Activated B cell treated with CpG ODN at 0.5 μM for 24 hours (primary cell): ENCODE measurements at regions not wholly inside any gene's neighbourhood (a gene's known extent, or its start where the extent isn't known, plus 50 kb on each side); places are given as distances from the start of the nearest gene placed in this dataset.

Experiments used
- ATAC-seq: fragments of 200-7000 bp; cut with Tn5 transposase; one replicate; pipeline ENCODE4 v1.10.0; 2021; ENCODE audit warnings: low read depth, mild to moderate bottlenecking, moderate library complexity
- CTCF ChIA-PET: fragments of 350-600 bp; sonication (Branson Sonifier 250); formaldehyde crosslinking; loops from one replicate; lab custom pipeline; 2021; ENCODE audit warnings: antibody characterized with exemption; lab: Charles Lee
- POLR2A ChIA-PET: fragments of 350-600 bp; sonication (Branson Sonifier 250); formaldehyde crosslinking; loops from one replicate; lab custom pipeline; 2021; ENCODE audit warnings: antibody characterized with exemption; lab: Charles Lee
- DNase-seq: peaks from one replicate; pipeline ENCODE4 v3.0.0; 2022
- H3K27ac Mint-ChIP-seq: one replicate; pipeline ENCODE4 v1.8.0; 2020; ENCODE audit warnings: mixed read lengths
- H3K27me3 Mint-ChIP-seq: one replicate; pipeline ENCODE4 v1.8.0; 2021; ENCODE audit warnings: mixed read lengths
- H3K36me3 Mint-ChIP-seq: one replicate; pipeline ENCODE4 v1.8.0; 2021; ENCODE audit warnings: low read depth, mixed read lengths
- H3K4me1 Mint-ChIP-seq: one replicate; pipeline ENCODE4 v1.8.0; 2021; ENCODE audit warnings: mixed read lengths
- H3K4me3 Mint-ChIP-seq: one replicate; pipeline ENCODE4 v1.8.0; 2020; ENCODE audit warnings: mild to moderate bottlenecking, mixed read lengths
- H3K9me3 Mint-ChIP-seq: one replicate; pipeline ENCODE4 v1.8.0; 2020; ENCODE audit warnings: mixed read lengths
- intact Hi-C: fragments of 100-400 bp; cut with micrococcal nuclease; formaldehyde crosslinking; loops from one replicate; pipeline ENCODE4 v1.15.1; 2024
- TF ChIP-seq, protein P1 (sequence below): fragments of 200-600 bp; IDR thresholded peaks from one replicate; pipeline ENCODE4 v1.8.0; 2022; ENCODE audit warnings: antibody characterized with exemption, mild to moderate bottlenecking

DNA sequence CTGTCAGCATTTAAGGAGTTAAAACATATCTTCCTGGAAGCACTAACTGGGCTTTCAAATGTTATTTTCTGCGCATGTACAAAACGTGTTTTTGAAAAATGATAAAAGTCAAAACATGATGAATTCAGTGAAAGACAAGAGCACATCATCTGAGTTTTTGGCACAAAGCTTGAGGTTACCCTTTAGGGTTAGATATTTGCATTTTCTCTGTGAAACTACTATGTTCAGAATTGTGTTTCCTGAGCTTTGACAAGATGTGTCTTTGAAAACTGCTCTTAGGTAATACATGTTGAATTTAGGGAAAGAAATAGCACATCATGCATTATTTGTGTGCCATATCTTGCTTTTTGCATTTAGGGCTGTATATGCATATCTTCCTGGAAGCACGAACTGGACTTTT is 79.0 kb downstream of the ASCL4 start:
- TF ChIP-seq, protein P1, sequence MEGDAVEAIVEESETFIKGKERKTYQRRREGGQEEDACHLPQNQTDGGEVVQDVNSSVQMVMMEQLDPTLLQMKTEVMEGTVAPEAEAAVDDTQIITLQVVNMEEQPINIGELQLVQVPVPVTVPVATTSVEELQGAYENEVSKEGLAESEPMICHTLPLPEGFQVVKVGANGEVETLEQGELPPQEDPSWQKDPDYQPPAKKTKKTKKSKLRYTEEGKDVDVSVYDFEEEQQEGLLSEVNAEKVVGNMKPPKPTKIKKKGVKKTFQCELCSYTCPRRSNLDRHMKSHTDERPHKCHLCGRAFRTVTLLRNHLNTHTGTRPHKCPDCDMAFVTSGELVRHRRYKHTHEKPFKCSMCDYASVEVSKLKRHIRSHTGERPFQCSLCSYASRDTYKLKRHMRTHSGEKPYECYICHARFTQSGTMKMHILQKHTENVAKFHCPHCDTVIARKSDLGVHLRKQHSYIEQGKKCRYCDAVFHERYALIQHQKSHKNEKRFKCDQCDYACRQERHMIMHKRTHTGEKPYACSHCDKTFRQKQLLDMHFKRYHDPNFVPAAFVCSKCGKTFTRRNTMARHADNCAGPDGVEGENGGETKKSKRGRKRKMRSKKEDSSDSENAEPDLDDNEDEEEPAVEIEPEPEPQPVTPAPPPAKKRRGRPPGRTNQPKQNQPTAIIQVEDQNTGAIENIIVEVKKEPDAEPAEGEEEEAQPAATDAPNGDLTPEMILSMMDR, result no peak
- H3K27me3 Mint-ChIP-seq, result peaks cover 24% of the 10 kb centered on the region
- POLR2A ChIA-PET, result no interaction called here

DNA sequence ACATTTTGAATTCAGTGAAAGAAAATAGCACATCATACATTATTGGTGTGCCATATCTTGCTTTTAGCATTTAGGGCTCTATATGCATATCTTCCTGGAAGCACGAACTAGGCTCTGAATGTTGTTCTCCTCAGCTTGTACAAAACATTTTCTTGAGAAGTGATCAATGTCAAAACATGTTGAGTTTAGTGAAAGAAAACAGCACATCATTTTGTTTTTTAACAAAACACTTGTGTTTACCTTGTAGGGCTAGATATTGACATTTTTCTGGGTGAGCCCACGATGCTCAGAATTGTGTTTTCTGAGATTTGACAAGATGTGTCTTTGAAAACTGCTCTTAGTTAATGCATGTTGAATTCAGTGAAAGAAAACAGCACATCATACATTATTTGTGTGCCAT is 81.0 kb downstream of the ASCL4 start:
- peaks cover 23% of the 10 kb centered on the region for H3K27me3 Mint-ChIP-seq
- intact Hi-C loops, result no loop called here
- DNase-seq (no peak), ATAC-seq (no peak)
- H3K9me3 Mint-ChIP-seq, result no peaks in the 10 kb centered on the region
- no peak overlapping the region for H3K27ac Mint-ChIP-seq
- H3K4me3 Mint-ChIP-seq, result no peak overlapping the region
- H3K36me3 Mint-ChIP-seq, result no peaks in the 10 kb centered on the region
- CTCF ChIA-PET, result no interaction called here
- TF ChIP-seq, protein P1, result no peak
- H3K4me1 Mint-ChIP-seq, result no peaks in the 10 kb centered on the region
- POLR2A ChIA-PET, result no interaction called here

More for the DNA sequence above, 79.0 kb downstream of the ASCL4 start:
- no peak for ATAC-seq
- Mint-ChIP-seq H3K4me3 (no peak overlapping the region), H3K4me1 (no peaks in the 10 kb centered on the region), H3K27ac (no peak overlapping the region), H3K36me3 (no peaks in the 10 kb centered on the region), H3K9me3 (no peaks in the 10 kb centered on the region)
- DNase-seq, result no peak
- CTCF ChIA-PET, result no interaction called here
- intact Hi-C loops, result no loop called here

DNA sequence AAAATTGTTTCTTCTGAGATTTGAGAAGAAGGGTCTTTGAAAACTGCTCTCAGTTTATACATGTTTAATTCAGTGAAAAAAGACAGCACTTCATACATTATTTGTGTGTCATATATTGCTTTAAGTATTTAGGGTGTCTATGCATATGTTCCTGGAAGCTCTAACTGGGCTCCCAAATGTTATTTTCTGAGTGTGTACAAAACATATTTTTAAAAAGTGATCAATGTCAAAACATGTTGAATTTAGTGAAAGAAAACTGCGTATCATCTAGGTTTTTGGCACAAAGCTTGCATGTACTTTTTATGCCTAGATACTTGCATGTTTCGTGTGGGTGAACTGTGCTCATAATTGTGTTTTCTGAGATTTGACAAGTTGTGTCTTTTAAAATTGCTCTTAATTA is 81.6 kb downstream of the ASCL4 start:
- Mint-ChIP-seq H3K9me3 (no peaks in the 10 kb centered on the region), H3K27ac (no peak overlapping the region), H3K4me1 (no peaks in the 10 kb centered on the region), H3K4me3 (no peak overlapping the region), H3K27me3 (peaks cover 29% of the 10 kb centered on the region), H3K36me3 (no peaks in the 10 kb centered on the region)
- TF ChIP-seq, protein P1, result no peak
- ChIA-PET CTCF (no interaction called here), POLR2A (no interaction called here)
- ATAC-seq, result no peak
- intact Hi-C loops, result no loop called here
- no peak for DNase-seq

DNA sequence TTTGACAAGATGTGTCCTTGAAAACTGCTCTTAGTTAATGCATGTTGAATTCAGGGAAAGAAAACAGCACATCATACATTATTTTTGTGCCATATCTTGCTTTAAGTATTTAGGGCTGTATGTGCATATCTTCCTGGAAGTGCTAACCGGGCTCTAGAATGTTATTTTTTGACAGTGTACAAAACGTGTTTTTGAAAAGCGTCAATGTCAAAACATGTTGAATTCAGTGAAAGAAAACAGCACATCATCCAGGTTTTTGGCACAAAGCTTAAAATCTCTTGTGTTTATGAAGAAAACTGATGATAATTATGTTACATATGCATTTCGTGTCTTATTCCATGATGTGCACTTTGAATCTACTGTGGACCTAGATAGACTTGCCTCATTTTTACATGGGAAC is 82.7 kb downstream of the ASCL4 start:
- intact Hi-C loops, result no loop called here
- TF ChIP-seq, protein P1, result no peak
- Mint-ChIP-seq H3K36me3 (no peaks in the 10 kb centered on the region), H3K4me1 (no peaks in the 10 kb centered on the region), H3K4me3 (no peak overlapping the region), H3K27ac (no peak overlapping the region), H3K9me3 (no peaks in the 10 kb centered on the region), H3K27me3 (peaks cover 38% of the 10 kb centered on the region)
- CTCF ChIA-PET, result no interaction called here
- POLR2A ChIA-PET, result no interaction called here
- ATAC-seq (no peak), DNase-seq (no peak)

DNA sequence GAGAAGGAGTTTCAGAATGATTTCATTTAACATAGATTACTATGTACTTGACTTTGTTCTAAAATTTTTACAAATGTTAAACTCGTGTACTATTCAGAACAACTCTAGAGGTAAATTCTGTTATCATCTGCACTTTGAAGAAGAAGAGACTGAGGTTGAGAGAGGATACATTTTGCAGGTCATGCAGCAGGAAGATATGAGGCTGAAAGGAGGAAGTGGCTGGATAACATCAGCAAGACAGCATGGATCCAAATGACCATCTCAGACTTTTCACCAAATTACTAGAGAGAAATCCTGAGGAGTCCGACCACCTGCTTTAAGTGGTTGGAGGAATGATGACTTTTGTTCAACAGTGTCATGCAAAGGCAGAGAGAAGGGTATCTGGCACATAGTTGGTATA is 84.9 kb downstream of the ASCL4 start:
- intact Hi-C loops, result no loop called here
- DNase-seq (no peak), ATAC-seq (no peak)
- Mint-ChIP-seq H3K4me1 (no peaks in the 10 kb centered on the region), H3K27ac (no peak overlapping the region), H3K4me3 (no peak overlapping the region), H3K36me3 (no peaks in the 10 kb centered on the region), H3K9me3 (no peaks in the 10 kb centered on the region), H3K27me3 (peaks cover 57% of the 10 kb centered on the region)
- ChIA-PET POLR2A (no interaction called here), CTCF (no interaction called here)
- TF ChIP-seq, protein P1, result no peak
